Umbilical cord (tissue), 1 donor: ENCODE measurements at regions not wholly inside any gene's neighbourhood (a gene's known extent, or its start where the extent isn't known, plus 50 kb on each side); places are given as distances from the start of the nearest gene placed in this dataset.
A peak's percentile ranks its signal among the peaks of the same experiment; 100 is the strongest.
"Not testable (repeated sequence)": the region's sequence is repeated elsewhere in the genome, so short reads cannot be mapped to it uniquely, and the experiment has no call there.

ENCODE experiments used
- DNase-seq: peaks from one replicate; pipeline ENCODE4 v3.0.0-alpha.2; 2015; ENCODE audit warnings: low spot score

GRCh38 chr3:74135808-74136207 lies 478.7 kb downstream of the CNTN3 start:
- no peak for DNase-seq

GRCh38 chr3:74134831-74135230 lies 479.6 kb downstream of the CNTN3 start:
- DNase-seq, result no peak

GRCh38 chr3:74131546-74132328 lies 482.7 kb downstream of the CNTN3 start:
- DNase-seq, result not testable (repeated sequence)

- no peak for DNase-seq
These were observed 484.8 kb downstream of the CNTN3 start for GRCh38 chr3:74129611-74130010.

- DNase-seq, result no peak
These were observed 485.4 kb downstream of the CNTN3 start for GRCh38 chr3:74129056-74129455.

- DNase-seq, result no peak
These were observed 487.2 kb downstream of the CNTN3 start for GRCh38 chr3:74127256-74127655.

- DNase-seq, result no peak
These were observed 489.7 kb downstream of the CNTN3 start for GRCh38 chr3:74124782-74125181.

- DNase-seq, result no peak
These were observed 492.2 kb downstream of the CNTN3 start for GRCh38 chr3:74122281-74122680.

GRCh38 chr3:74121761-74122160 lies 492.7 kb downstream of the CNTN3 start:
- DNase-seq, result no peak

- no peak for DNase-seq
These were observed 494.5 kb upstream of the PDZRN3 start for GRCh38 chr3:74119221-74119620.

GRCh38 chr3:74115906-74116305 lies 491.2 kb upstream of the PDZRN3 start:
- DNase-seq, result no peak

- DNase-seq, result no peak
These were observed 482.7 kb upstream of the PDZRN3 start for GRCh38 chr3:74107451-74107850.

- peak; percentile 7 for DNase-seq
These were observed 482.2 kb upstream of the PDZRN3 start for GRCh38 chr3:74106925-74107324.

- peak; percentile 6 for DNase-seq
These were observed 466.5 kb upstream of the PDZRN3 start for GRCh38 chr3:74091204-74091603.

- peak; percentile 29 for DNase-seq
These were observed 465.1 kb upstream of the PDZRN3 start for GRCh38 chr3:74089814-74090213.

- DNase-seq, result peak; percentile 58
These were observed 455.3 kb upstream of the PDZRN3 start for GRCh38 chr3:74080056-74080461.

GRCh38 chr3:74075241-74075640 lies 450.5 kb upstream of the PDZRN3 start:
- no peak for DNase-seq

- DNase-seq, result no peak
These were observed 450.0 kb upstream of the PDZRN3 start for GRCh38 chr3:74074700-74075099.

- DNase-seq, result peak; percentile 38
These were observed 442.6 kb upstream of the PDZRN3 start for GRCh38 chr3:74067296-74067695.

- no peak for DNase-seq
These were observed 441.7 kb upstream of the PDZRN3 start for GRCh38 chr3:74066456-74066855.

GRCh38 chr3:74059923-74060600 lies 435.3 kb upstream of the PDZRN3 start:
- DNase-seq, result no peak

GRCh38 chr3:74059301-74059922 lies 434.7 kb upstream of the PDZRN3 start:
- no peak for DNase-seq

- peak; percentile 45 for DNase-seq
These were observed 432.4 kb upstream of the PDZRN3 start for GRCh38 chr3:74057169-74057568.
